CD14-positive monocyte (primary cell): ENCODE measurements at regions not wholly inside any gene's neighbourhood (a gene's known extent, or its start where the extent isn't known, plus 50 kb on each side); places are given as distances from the start of the nearest gene placed in this dataset.

Experiments
- DNase-seq, 3 donors: peaks; one replicate each; pipeline ENCODE4 v3.0.0-alpha.2; 2011 to 2022
- H2AFZ ChIP-seq: 2 replicates; pipeline ENCODE4 v1.6.0; 2012; ENCODE audit warnings: mild to moderate bottlenecking, low read depth, low read length, inconsistent platforms; ENCODE audit not compliant: insufficient read depth, poor library complexity, severe bottlenecking
- H3K27ac ChIP-seq, 2 donors: 1 replicate in 1 of 2; 2 replicates in 1 of 2; pipeline ENCODE4 v1.5.1; 2012 to 2013; ENCODE audit warnings: low read length in 2 of 2, control low read depth in 1 of 2, inconsistent platforms in 1 of 2, low read depth in 1 of 2, mild to moderate bottlenecking in 1 of 2
- H3K27me3 ChIP-seq, 2 donors: one replicate each; pipeline versions ENCODE4 v1.6.0 to v1.6.1; 2011 to 2013; ENCODE audit warnings: low read length in 2 of 2; ENCODE audit not compliant: control insufficient read depth in 2 of 2, insufficient read depth in 2 of 2
- H3K36me3 ChIP-seq, 2 donors: replicated peaks in 1 of 2; 1 replicate in 1 of 2; 2 replicates in 1 of 2; pipeline versions ENCODE4 v1.5.1 to v1.6.1; 2012 to 2013; ENCODE audit warnings: low read length in 2 of 2, control low read depth in 1 of 2, inconsistent platforms in 1 of 2, mild to moderate bottlenecking in 1 of 2; ENCODE audit not compliant: insufficient read depth in 2 of 2, control insufficient read depth in 1 of 2
- H3K4me1 ChIP-seq, 2 donors: 1 replicate in 1 of 2; 2 replicates in 1 of 2; pipeline versions ENCODE4 v1.5.1 to v1.6.1; 2012 to 2013; ENCODE audit warnings: low read length in 2 of 2, control low read depth in 1 of 2, inconsistent platforms in 1 of 2, mild to moderate bottlenecking in 1 of 2, moderate library complexity in 1 of 2; ENCODE audit not compliant: insufficient read depth in 2 of 2, control insufficient read depth in 1 of 2
- H3K4me2 ChIP-seq: replicated peaks from 2 replicates; pipeline ENCODE3; 2012; ENCODE audit warnings: low read length, moderate library complexity, mild to moderate bottlenecking; ENCODE audit not compliant: poor library complexity, severe bottlenecking; ENCODE audit errors: extremely low read depth
- H3K4me3 ChIP-seq, 3 experiments: fragments of 200-600 bp in 1 of 3; sonication (generic) in 1 of 3; replicated peaks in 1 of 3; 1 replicate in 2 of 3; 2 replicates in 1 of 3; pipeline ENCODE4 v1.5.1; 2011 to 2013; ENCODE audit warnings: low read length in 3 of 3, mild to moderate bottlenecking in 3 of 3, control low read depth in 2 of 3, low read depth in 2 of 3, inconsistent platforms in 1 of 3, moderate library complexity in 1 of 3
- H3K79me2 ChIP-seq: 2 replicates; pipeline ENCODE4 v1.6.0; 2012; ENCODE audit warnings: mild to moderate bottlenecking, control low read depth, inconsistent platforms, low read length, moderate library complexity; ENCODE audit not compliant: insufficient read depth
- H3K9ac ChIP-seq: 2 replicates; pipeline ENCODE4 v1.6.0; 2017; ENCODE audit warnings: low read length, mild to moderate bottlenecking; ENCODE audit not compliant: insufficient read depth, poor library complexity, severe bottlenecking
- H3K9me3 ChIP-seq, 2 donors: replicated peaks in 1 of 2; 1 replicate in 1 of 2; 2 replicates in 1 of 2; pipeline versions ENCODE4 v1.5.1 to v1.6.1; 2012 to 2013; ENCODE audit warnings: low read length in 2 of 2, control low read depth in 1 of 2; ENCODE audit not compliant: control insufficient read depth in 1 of 2, insufficient read depth in 1 of 2
- H4K20me1 ChIP-seq: 2 replicates; pipeline ENCODE4 v1.6.0; 2012; ENCODE audit warnings: mild to moderate bottlenecking, low read length, control low read depth, moderate library complexity; ENCODE audit not compliant: insufficient read depth
- H3K27ac Mint-ChIP-seq, 7 donors: one replicate each; pipeline ENCODE4 v1.8.0; 2020; ENCODE audit warnings: mild to moderate bottlenecking in 7 of 7, mixed read lengths in 7 of 7, moderate library complexity in 6 of 7, inconsistent platforms in 2 of 7
- H3K27me3 Mint-ChIP-seq, 3 donors: one replicate each; pipeline ENCODE4 v1.8.0; 2021 to 2022; ENCODE audit warnings: low read depth in 3 of 3, mild to moderate bottlenecking in 3 of 3, mixed read lengths in 3 of 3, moderate library complexity in 3 of 3, inconsistent platforms in 1 of 3
- H3K36me3 Mint-ChIP-seq, 2 donors: one replicate each; pipeline ENCODE4 v1.8.0; 2020; ENCODE audit warnings: mixed read lengths in 2 of 2, inconsistent platforms in 1 of 2, mild to moderate bottlenecking in 1 of 2
- H3K4me1 Mint-ChIP-seq: one replicate; pipeline ENCODE4 v1.8.0; 2020; ENCODE audit warnings: mild to moderate bottlenecking, mixed read lengths
- H3K4me3 Mint-ChIP-seq, 2 donors: one replicate each; pipeline ENCODE4 v1.8.0; 2020; ENCODE audit warnings: mild to moderate bottlenecking in 2 of 2, mixed read lengths in 2 of 2, moderate library complexity in 1 of 2
- H3K9me3 Mint-ChIP-seq, 7 donors: one replicate each; pipeline ENCODE4 v1.8.0; 2020 to 2022; ENCODE audit warnings: mixed read lengths in 7 of 7, mild to moderate bottlenecking in 6 of 7, moderate library complexity in 6 of 7, inconsistent platforms in 2 of 7
- WGBS: methylation state at CpG from one replicate; pipeline ENCODE4 v1.1.5; 2013; ENCODE audit warnings: missing lambda C conversion rate; ENCODE audit not compliant: insufficient coverage; 5-methylcytosine and 5-hydroxymethylcytosine counted together
- intact Hi-C, 2 donors: fragments of 100-400 bp; cut with micrococcal nuclease; formaldehyde crosslinking; loops; one replicate each; pipeline versions ENCODE4 v1.15.0 to v1.15.1; 2023
- TF ChIP-seq, protein P1 (sequence below): fragments of 200-600 bp; IDR thresholded peaks from one replicate; pipeline ENCODE4 v1.8.0; 2022; ENCODE audit warnings: antibody characterized with exemption, mild to moderate bottlenecking

DNA sequence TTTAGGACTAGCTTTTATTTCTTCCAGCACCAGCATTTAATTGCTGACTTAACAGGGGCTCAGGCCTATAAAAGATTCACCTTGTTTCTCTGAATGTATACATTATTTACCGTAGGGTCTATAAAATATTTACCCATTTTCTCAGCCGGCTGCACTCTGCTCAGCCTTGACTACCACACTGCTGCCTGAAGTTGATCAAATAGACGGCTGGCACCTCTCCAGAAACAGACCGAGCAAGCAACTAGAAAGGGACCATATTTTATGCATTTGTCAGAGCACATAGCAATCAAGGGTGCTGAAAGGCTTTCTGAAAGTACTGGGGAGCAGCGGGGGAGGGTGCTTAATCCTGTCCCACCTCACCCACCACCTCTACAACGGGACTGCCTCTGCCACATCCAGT lies 64.7 kb upstream of the FGGY start:
- no CpG with 5 or more reads among the region's 6 CpGs for WGBS

DNA sequence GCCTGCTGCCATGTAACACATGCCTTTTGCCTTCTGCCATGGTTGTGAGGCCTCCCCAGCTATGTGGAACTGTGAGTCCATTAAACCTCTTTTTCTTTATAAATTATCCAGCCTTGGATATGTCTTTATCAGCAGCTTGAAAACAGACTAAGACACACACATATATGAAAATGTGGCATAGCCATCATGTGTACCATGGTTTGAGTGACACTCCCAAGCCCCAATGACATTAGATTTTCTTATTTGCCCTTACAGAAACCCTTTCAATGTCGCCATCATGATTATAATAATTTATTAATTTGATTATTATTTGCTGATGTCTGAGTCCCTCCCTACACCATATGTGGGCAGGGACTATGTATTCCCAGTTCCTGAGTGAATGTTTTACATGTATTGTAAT lies 63.5 kb upstream of the FGGY start:
- intact Hi-C loops, result no loop called here
- no peak overlapping the region for H3K27ac ChIP-seq
- TF ChIP-seq, protein P1, sequence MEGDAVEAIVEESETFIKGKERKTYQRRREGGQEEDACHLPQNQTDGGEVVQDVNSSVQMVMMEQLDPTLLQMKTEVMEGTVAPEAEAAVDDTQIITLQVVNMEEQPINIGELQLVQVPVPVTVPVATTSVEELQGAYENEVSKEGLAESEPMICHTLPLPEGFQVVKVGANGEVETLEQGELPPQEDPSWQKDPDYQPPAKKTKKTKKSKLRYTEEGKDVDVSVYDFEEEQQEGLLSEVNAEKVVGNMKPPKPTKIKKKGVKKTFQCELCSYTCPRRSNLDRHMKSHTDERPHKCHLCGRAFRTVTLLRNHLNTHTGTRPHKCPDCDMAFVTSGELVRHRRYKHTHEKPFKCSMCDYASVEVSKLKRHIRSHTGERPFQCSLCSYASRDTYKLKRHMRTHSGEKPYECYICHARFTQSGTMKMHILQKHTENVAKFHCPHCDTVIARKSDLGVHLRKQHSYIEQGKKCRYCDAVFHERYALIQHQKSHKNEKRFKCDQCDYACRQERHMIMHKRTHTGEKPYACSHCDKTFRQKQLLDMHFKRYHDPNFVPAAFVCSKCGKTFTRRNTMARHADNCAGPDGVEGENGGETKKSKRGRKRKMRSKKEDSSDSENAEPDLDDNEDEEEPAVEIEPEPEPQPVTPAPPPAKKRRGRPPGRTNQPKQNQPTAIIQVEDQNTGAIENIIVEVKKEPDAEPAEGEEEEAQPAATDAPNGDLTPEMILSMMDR, result no peak
- peaks cover 11% of the 10 kb centered on the region in 2 donors for H3K4me1 ChIP-seq
- no peak overlapping the region for H3K9ac ChIP-seq
- no peak overlapping the region for H3K4me2 ChIP-seq
- no CpG with 5 or more reads among the region's 1 CpG for WGBS
- H4K20me1 ChIP-seq, result no peaks in the 10 kb centered on the region
- Mint-ChIP-seq H3K27ac (no peak overlapping the region), H3K4me1 (peaks cover 27% of the 10 kb centered on the region), H3K4me3 (no peak overlapping the region), H3K9me3 (no peaks in the 10 kb centered on the region), H3K27me3 (no peaks in the 10 kb centered on the region), H3K36me3 (no peaks in the 10 kb centered on the region)
- no peak overlapping the region for H2AFZ ChIP-seq
- no peak overlapping the region for H3K4me3 ChIP-seq
- no peaks in the 10 kb centered on the region for H3K36me3 ChIP-seq
- no peak for DNase-seq
- no peaks in the 10 kb centered on the region for H3K27me3 ChIP-seq
- no peaks in the 10 kb centered on the region for H3K9me3 ChIP-seq
- no peaks in the 10 kb centered on the region for H3K79me2 ChIP-seq

More for the DNA sequence above, 64.7 kb upstream of the FGGY start:
- Mint-ChIP-seq H3K4me3 (no peak overlapping the region), H3K36me3 (no peaks in the 10 kb centered on the region), H3K27me3 (no peaks in the 10 kb centered on the region), H3K4me1 (peaks cover 30% of the 10 kb centered on the region), H3K9me3 (no peaks in the 10 kb centered on the region), H3K27ac (no peak overlapping the region)
- no peaks in the 10 kb centered on the region for H3K27me3 ChIP-seq
- no peak overlapping the region for H3K4me2 ChIP-seq
- H3K4me3 ChIP-seq, result no peak overlapping the region
- H3K9me3 ChIP-seq, result no peaks in the 10 kb centered on the region
- H3K4me1 ChIP-seq, result peaks cover 11% of the 10 kb centered on the region in 2 donors
- H3K79me2 ChIP-seq, result no peaks in the 10 kb centered on the region
- H4K20me1 ChIP-seq, result no peaks in the 10 kb centered on the region
- no peaks in the 10 kb centered on the region for H3K36me3 ChIP-seq
- H3K27ac ChIP-seq, result no peak overlapping the region
- intact Hi-C loops, result no loop called here
- H2AFZ ChIP-seq, result no peak overlapping the region
- TF ChIP-seq, protein P1, result no peak
- no peak for DNase-seq
- H3K9ac ChIP-seq, result no peak overlapping the region
